ENCODE measurements at regions not wholly inside any gene's neighbourhood (a gene's known extent, or its start where the extent isn't known, plus 50 kb on each side); places are given as distances from the start of the nearest gene placed in this dataset.
"Not testable (repeated sequence)": the region's sequence is repeated elsewhere in the genome, so short reads cannot be mapped to it uniquely, and the experiment has no call there.

- no peak for DNase-seq
These were observed 410.3 kb upstream of the SLC35B3 start for GRCh38 chr6:8845690-8846089.

- DNase-seq = no peak
These were observed 409.6 kb upstream of the SLC35B3 start for GRCh38 chr6:8844968-8845367.

- DNase-seq = no peak
These were observed 404.3 kb upstream of the SLC35B3 start for GRCh38 chr6:8839626-8840025.

GRCh38 chr6:8837343-8837742 is 402.0 kb upstream of the SLC35B3 start:
- DNase-seq = no peak

- not testable (repeated sequence) for DNase-seq
These were observed 397.4 kb upstream of the SLC35B3 start for GRCh38 chr6:8832695-8833094.

GRCh38 chr6:8831366-8832152 is 396.2 kb upstream of the SLC35B3 start:
- DNase-seq = no peak

- no peak for DNase-seq
These were observed 395.4 kb upstream of the SLC35B3 start for GRCh38 chr6:8830794-8831193.

- no peak for DNase-seq
These were observed 394.5 kb upstream of the SLC35B3 start for GRCh38 chr6:8829796-8830195.

GRCh38 chr6:8829296-8829695 is 394.0 kb upstream of the SLC35B3 start:
- no peak for DNase-seq

- no peak for DNase-seq
These were observed 393.0 kb upstream of the SLC35B3 start for GRCh38 chr6:8828376-8828775.

GRCh38 chr6:8825726-8826125 is 390.4 kb upstream of the SLC35B3 start:
- DNase-seq = no peak

GRCh38 chr6:8821981-8822381 is 386.6 kb upstream of the SLC35B3 start:
- no peak for DNase-seq

GRCh38 chr6:8820313-8820712 is 385.0 kb upstream of the SLC35B3 start:
- DNase-seq = no peak

GRCh38 chr6:8819446-8819845 is 384.1 kb upstream of the SLC35B3 start:
- no peak for DNase-seq

GRCh38 chr6:8814440-8815000 is 379.2 kb upstream of the SLC35B3 start:
- no peak for DNase-seq

GRCh38 chr6:8810325-8810724 is 375.0 kb upstream of the SLC35B3 start:
- DNase-seq = no peak

- DNase-seq = no peak
These were observed 374.3 kb upstream of the SLC35B3 start for GRCh38 chr6:8809662-8810061.

GRCh38 chr6:8803181-8803760 is 367.9 kb upstream of the SLC35B3 start:
- no peak for DNase-seq

- not testable (repeated sequence) for DNase-seq
These were observed 367.1 kb upstream of the SLC35B3 start for GRCh38 chr6:8802397-8802796.

- no peak for DNase-seq
These were observed 359.1 kb upstream of the SLC35B3 start for GRCh38 chr6:8794420-8794819.

- DNase-seq = no peak
These were observed 354.5 kb upstream of the SLC35B3 start for GRCh38 chr6:8789878-8790277.

- DNase-seq = peak; percentile 24
These were observed 349.9 kb upstream of the SLC35B3 start for GRCh38 chr6:8785223-8785622.

- no peak for DNase-seq
These were observed 347.8 kb upstream of the SLC35B3 start for GRCh38 chr6:8783191-8783590.

GRCh38 chr6:8780653-8781052 is 345.3 kb upstream of the SLC35B3 start:
- no peak for DNase-seq

All from DMS79 treated with DMSO at 0.1 percent for 48 hours (cell line).